HEK293T (cell line): ENCODE measurements at regions not wholly inside any gene's neighbourhood (a gene's known extent, or its start where the extent isn't known, plus 50 kb on each side); places are given as distances from the start of the nearest gene placed in this dataset.

Source experiments
- CTCF ChIA-PET: fragments of 350-600 bp; formaldehyde crosslinking; extraction: SDS; loops from one replicate; lab custom pipeline; 2021; ENCODE audit warnings: antibody characterized with exemption, inconsistent platforms; lab: Yijun Ruan, JAX
- POLR2A ChIA-PET: fragments of 350-600 bp; formaldehyde crosslinking; extraction: SDS; loops from one replicate; lab custom pipeline; 2020; ENCODE audit warnings: antibody characterized with exemption, inconsistent platforms; lab: Yijun Ruan, JAX
- DNase-seq: peaks from one replicate; pipeline ENCODE4 v3.0.0; 2012; ENCODE audit warnings: mixed read lengths; ENCODE audit errors: extremely low spot score
- ARNT ChIP-seq: fragments of 450-650 bp; IDR thresholded peaks from 2 replicates; pipeline ENCODE4 v1.6.1; 2017; ENCODE audit warnings: mild to moderate bottlenecking
- BHLHE40 ChIP-seq: fragments of 450-650 bp; IDR thresholded peaks from 2 replicates; pipeline ENCODE4 v1.6.1; 2016; ENCODE audit warnings: mild to moderate bottlenecking, moderate library complexity, borderline replicate concordance
- CTBP1 ChIP-seq: fragments of 450-650 bp; IDR thresholded peaks from 2 replicates; pipeline ENCODE4 v1.6.1; 2016; ENCODE audit warnings: borderline replicate concordance
- ELF4 ChIP-seq: fragments of 450-650 bp; IDR thresholded peaks from 2 replicates; pipeline ENCODE4 v1.6.1; 2017; ENCODE audit warnings: antibody characterized with exemption
- FOXA1 ChIP-seq: fragments of 450-650 bp; IDR thresholded peaks from 2 replicates; pipeline ENCODE4 v1.6.1; 2016; ENCODE audit warnings: mild to moderate bottlenecking
- FOXK2 ChIP-seq: fragments of 450-650 bp; IDR thresholded peaks from 2 replicates; pipeline ENCODE4 v1.6.1; 2016; ENCODE audit warnings: mild to moderate bottlenecking
- FOXM1 ChIP-seq: fragments of 450-650 bp; IDR thresholded peaks from 2 replicates; pipeline ENCODE4 v1.6.1; 2017; ENCODE audit warnings: mild to moderate bottlenecking, borderline replicate concordance
- HDGF ChIP-seq: fragments of 450-650 bp; IDR thresholded peaks from 2 replicates; pipeline ENCODE4 v1.6.1; 2017; ENCODE audit warnings: antibody characterized with exemption, borderline replicate concordance
- L3MBTL2 ChIP-seq: fragments of 450-650 bp; conservative IDR thresholded peaks from 2 replicates; pipeline ENCODE4 v1.6.1; 2016; ENCODE audit warnings: mild to moderate bottlenecking
- LEF1 ChIP-seq: fragments of 450-650 bp; IDR thresholded peaks from 2 replicates; pipeline ENCODE4 v1.6.1; 2017; ENCODE audit warnings: mild to moderate bottlenecking, borderline replicate concordance
- NFRKB ChIP-seq: fragments of 450-650 bp; IDR thresholded peaks from 2 replicates; pipeline ENCODE4 v1.6.1; 2016; ENCODE audit warnings: mild to moderate bottlenecking, moderate library complexity
- SP1 ChIP-seq: fragments of 450-650 bp; IDR thresholded peaks from 2 replicates; pipeline ENCODE4 v1.6.1; 2017
- SUZ12 ChIP-seq: fragments of 450-650 bp; IDR thresholded peaks from 2 replicates; pipeline ENCODE4 v1.6.1; 2016; ENCODE audit warnings: mild to moderate bottlenecking
- TARDBP ChIP-seq: fragments of 450-650 bp; IDR thresholded peaks from 2 replicates; pipeline ENCODE4 v1.6.1; 2016
- ZNF384 ChIP-seq: fragments of 450-650 bp; IDR thresholded peaks from 2 replicates; pipeline ENCODE4 v1.6.1; 2016
- TF ChIP-seq, protein P1 (sequence below): fragments of 450-650 bp; IDR thresholded peaks from 2 replicates; pipeline ENCODE4 v1.6.1; 2016

DNA sequence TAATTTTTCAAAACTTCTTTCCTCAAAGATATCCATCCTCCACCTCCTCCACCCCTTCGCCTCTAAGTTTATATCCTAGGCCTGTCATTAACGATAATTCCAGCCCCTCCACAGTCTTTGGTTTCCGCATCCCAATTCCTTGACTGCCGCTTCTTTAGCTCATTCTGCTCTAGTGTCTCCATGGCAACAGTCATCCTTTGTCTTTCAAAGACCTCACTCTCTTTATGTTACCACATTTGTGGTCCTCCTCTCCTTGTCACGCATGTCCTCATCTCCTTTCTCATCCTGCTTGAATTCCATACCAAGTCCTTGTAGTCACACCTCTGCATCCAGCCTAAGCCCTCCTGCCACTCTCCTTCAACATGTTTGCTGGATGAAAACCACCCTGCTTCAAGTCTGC is 511.2 kb upstream of the KLF6 start:
- TF ChIP-seq NFRKB = no peak
- TF ChIP-seq CTBP1 = no peak
- TF ChIP-seq FOXM1 = no peak
- TF ChIP-seq L3MBTL2 = no peak
- no peak for TF ChIP-seq LEF1
- no peak for TF ChIP-seq SP1
- no peak for TF ChIP-seq FOXA1
- no peak for TF ChIP-seq ARNT
- ChIA-PET CTCF (no interaction called here), POLR2A (no interaction called here)
- DNase-seq = no peak

- TF ChIP-seq, protein P1, sequence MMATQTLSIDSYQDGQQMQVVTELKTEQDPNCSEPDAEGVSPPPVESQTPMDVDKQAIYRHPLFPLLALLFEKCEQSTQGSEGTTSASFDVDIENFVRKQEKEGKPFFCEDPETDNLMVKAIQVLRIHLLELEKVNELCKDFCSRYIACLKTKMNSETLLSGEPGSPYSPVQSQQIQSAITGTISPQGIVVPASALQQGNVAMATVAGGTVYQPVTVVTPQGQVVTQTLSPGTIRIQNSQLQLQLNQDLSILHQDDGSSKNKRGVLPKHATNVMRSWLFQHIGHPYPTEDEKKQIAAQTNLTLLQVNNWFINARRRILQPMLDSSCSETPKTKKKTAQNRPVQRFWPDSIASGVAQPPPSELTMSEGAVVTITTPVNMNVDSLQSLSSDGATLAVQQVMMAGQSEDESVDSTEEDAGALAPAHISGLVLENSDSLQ = no peak
- TF ChIP-seq L3MBTL2 (no peak), HDGF (no peak), LEF1 (no peak), CTBP1 (no peak), FOXM1 (no peak), FOXK2 (no peak), NFRKB (no peak), ZNF384 (no peak), ARNT (no peak), ELF4 (no peak), BHLHE40 (no peak), FOXA1 (no peak), TARDBP (no peak), SUZ12 (no peak)
- CTCF ChIA-PET = interaction anchor here (0.7 kb wide), 1 partner anchor 661 kb away, joined by 4 read pairs; no protein-coding TSS in a partner anchor
- no peak for DNase-seq
- POLR2A ChIA-PET = no interaction called here
These were observed 510.2 kb upstream of the KLF6 start for GRCh38 chr10:4294996-4295792.

DNA sequence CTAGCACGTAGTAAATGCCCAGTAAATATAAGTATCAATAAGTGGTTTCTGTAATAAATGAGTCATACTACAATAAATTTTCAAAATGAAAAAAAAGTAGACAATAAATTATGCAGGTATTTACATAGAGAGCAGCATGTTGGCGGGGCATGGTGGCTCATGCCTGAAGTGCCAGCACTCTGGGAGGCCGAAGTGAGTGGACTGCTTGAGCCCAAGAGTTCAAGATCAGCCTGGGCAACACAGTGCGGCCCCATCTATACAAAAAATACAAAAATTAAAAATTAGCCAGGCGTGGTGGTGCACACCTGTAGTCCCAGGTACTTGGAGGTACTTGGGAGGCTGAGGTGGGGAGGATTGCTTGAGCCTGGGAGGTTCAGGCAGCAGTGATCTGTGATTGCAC is 509.3 kb upstream of the KLF6 start:
- TF ChIP-seq HDGF (no peak), L3MBTL2 (no peak), CTBP1 (no peak), FOXK2 (no peak), NFRKB (no peak), ZNF384 (no peak)
- CTCF ChIA-PET = interaction anchor here (0.7 kb wide), 1 partner anchor 660 kb away, joined by 4 read pairs; no protein-coding TSS in a partner anchor
- POLR2A ChIA-PET = no interaction called here
- no peak for DNase-seq

GRCh38 chr10:4291990-4292389 is 507.0 kb upstream of the KLF6 start:
- no peak for DNase-seq
- ChIA-PET CTCF (no interaction called here), POLR2A (interaction anchor here (0.7 kb wide), 1 partner anchor 678 kb away, joined by 3 read pairs; no protein-coding TSS in a partner anchor)
- TF ChIP-seq L3MBTL2 = no peak
- no peak for TF ChIP-seq TARDBP
- no peak for TF ChIP-seq NFRKB
- no peak for TF ChIP-seq FOXM1

DNA sequence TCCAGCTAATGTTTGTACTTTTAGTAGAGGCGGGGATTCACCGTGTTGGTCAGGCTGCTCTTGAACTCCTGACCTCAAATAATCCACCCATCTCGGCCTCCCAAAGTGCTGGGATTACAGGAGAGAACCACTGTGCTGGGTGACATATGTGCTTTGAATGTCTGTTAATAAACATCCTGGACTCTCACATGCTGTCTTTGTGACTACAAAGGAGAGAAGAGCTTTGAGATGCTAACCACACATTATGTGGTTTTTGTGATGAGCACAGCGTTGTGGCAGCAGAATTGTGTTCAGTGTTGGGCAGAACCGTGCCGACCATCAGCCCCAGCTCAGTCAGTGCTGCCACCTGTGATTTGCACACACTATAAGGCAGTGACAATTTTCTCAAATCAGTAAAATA is 500.1 kb upstream of the KLF6 start:
- ChIA-PET POLR2A (interaction anchor here (0.6 kb wide), 1 partner anchor 96 kb away, joined by 3 read pairs; no protein-coding TSS in a partner anchor), CTCF (no interaction called here)
- DNase-seq = no peak

DNA sequence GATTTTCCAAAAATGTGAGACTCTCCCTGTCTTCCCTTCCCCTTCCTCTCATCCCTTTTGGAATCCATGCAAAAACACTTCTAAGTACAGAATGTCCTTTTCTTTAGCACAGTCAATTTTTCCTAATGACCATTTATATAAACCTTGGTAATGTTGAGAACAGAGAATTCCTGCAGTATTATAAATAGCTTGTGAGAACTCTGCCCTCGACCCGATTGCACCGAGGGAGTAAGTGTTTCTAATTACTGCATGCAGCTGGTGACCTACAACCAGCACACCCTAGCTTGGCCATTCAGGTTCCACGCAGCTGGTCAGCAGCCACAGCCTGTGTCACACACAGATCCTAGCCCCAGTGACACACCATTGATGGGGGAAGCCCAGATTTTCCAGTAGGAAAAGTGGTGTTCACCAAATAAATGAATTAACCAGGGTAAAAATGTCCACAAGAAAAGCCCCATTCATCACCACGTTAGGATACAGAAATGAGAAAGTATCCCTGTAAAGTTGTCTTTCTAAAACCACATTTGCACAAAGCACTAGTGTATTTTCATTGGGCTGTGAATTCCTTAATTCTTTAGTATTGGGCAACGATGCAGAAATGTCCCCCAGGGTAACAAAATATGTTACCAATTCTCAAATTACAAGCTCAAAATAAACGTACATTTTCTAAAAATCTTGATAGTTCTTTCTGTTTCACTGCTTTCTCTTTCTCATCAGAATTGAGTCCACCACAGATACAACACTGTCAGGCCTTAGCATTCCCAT is 499.0 kb upstream of the KLF6 start:
- no peak for TF ChIP-seq TARDBP
- no peak for TF ChIP-seq ELF4
- no peak for TF ChIP-seq NFRKB
- TF ChIP-seq FOXM1 = no peak
- no peak for TF ChIP-seq FOXK2
- no peak for TF ChIP-seq SUZ12
- no peak for TF ChIP-seq ZNF384
- CTCF ChIA-PET = no interaction called here
- POLR2A ChIA-PET = no interaction called here
- DNase-seq = no peak

More for the DNA sequence above, 500.1 kb upstream of the KLF6 start:
- TF ChIP-seq FOXK2 (no peak), TARDBP (no peak), SUZ12 (no peak), LEF1 (no peak), HDGF (no peak), FOXA1 (no peak), SP1 (no peak)

DNA sequence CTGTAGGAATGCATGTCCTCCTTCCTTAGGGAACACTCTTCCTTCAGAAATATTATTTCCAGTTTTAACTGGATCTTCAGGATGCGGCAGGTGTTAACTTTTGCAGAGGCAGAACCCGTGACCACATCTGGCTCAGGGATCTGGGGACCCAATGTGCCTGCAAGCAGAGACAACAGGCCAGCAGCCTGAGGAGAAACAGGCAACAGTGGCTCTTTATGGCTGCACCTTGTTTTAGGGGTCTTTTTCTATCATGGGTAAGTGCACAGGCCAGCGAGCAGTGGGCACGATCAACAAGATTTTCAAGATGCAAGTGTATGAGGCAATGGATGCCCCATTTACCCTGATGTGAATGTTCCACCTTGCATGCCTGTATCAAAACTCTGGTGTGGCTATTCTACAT is 497.5 kb upstream of the KLF6 start:
- ChIA-PET POLR2A (no interaction called here), CTCF (no interaction called here)
- DNase-seq = no peak
- no peak for TF ChIP-seq FOXK2
- no peak for TF ChIP-seq CTBP1
- TF ChIP-seq NFRKB = no peak
- TF ChIP-seq HDGF = no peak
- no peak for TF ChIP-seq SP1
